NB4 (cell line): ENCODE measurements at regions not wholly inside any gene's neighbourhood (a gene's known extent, or its start where the extent isn't known, plus 50 kb on each side); places are given as distances from the start of the nearest gene placed in this dataset.

Experiments used
- DNase-seq: peaks from one replicate; pipeline ENCODE4 v3.0.0; 2010; ENCODE audit warnings: low read depth
- H3K4me3 ChIP-seq: one replicate; pipeline ENCODE4 v1.5.1; 2011; ENCODE audit warnings: mild to moderate bottlenecking, low read depth, low read length, moderate library complexity
- CTCF ChIP-seq: IDR thresholded peaks from one replicate; pipeline ENCODE4 v1.5.1; 2012; ENCODE audit warnings: low read depth, low read length
- MYC ChIP-seq: IDR thresholded peaks from 2 replicates; pipeline ENCODE4 v1.6.1; 2011; ENCODE audit warnings: low read depth, low read length
- POLR2A ChIP-seq: IDR thresholded peaks from 2 replicates; pipeline ENCODE4 v1.6.1; 2011; ENCODE audit warnings: mild to moderate bottlenecking; ENCODE audit not compliant: insufficient read length; ENCODE audit errors: extremely low read depth
- TF ChIP-seq, protein P1 (sequence below): IDR thresholded peaks from 2 replicates; pipeline ENCODE4 v1.6.1; 2011; ENCODE audit warnings: low read depth, low read length

DNA sequence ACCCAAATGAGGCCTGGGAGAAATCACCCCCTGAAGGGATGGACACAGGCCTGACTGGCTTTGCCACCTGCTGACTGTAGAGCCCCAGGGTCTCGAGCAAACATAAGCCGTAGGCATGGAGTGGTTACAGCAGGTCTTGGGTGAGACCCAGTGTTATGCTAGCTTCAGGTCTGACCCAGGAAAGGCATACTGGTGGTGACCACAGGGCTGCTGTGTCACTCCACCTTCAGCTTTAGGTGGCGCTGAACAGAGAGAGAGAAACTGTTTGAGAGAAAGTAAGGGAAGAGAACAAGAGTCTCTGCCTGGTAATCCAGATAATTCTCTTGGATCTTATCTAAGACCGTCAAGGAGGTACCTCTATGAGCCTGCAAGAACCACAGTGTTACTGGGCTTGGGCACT lies 1544.2 kb upstream of the TMEFF2 start:
- no peak for DNase-seq
- TF ChIP-seq CTCF: no peak
- no peak for TF ChIP-seq MYC
- TF ChIP-seq, protein P1, sequence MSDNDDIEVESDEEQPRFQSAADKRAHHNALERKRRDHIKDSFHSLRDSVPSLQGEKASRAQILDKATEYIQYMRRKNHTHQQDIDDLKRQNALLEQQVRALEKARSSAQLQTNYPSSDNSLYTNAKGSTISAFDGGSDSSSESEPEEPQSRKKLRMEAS: no peak
- no peak for TF ChIP-seq POLR2A
- H3K4me3 ChIP-seq: no peak overlapping the region

DNA sequence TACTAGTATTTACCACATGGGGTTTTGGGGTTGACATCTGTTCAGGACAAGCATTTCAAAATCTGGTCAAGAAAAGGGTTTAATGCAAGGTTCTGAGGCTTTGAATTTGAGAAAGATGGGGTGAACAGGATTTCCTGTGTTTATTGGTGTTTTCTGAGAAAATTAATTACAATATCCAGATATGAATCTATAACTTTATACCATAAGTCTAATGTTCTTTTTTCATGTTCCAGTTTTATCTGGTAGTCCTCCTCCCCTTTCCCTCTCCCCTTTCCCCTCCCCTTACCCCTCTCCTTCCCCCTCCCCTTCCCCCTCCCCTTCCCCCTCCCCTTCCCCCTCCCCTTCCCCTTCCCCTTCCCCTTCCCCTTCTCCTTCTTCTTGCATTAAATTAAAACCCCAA lies 1518.2 kb upstream of the TMEFF2 start:
- no peak for TF ChIP-seq MYC
- no peak for TF ChIP-seq CTCF
- TF ChIP-seq, protein P1: no peak
- TF ChIP-seq POLR2A: no peak
- no peak overlapping the region for H3K4me3 ChIP-seq
- DNase-seq: no peak

DNA sequence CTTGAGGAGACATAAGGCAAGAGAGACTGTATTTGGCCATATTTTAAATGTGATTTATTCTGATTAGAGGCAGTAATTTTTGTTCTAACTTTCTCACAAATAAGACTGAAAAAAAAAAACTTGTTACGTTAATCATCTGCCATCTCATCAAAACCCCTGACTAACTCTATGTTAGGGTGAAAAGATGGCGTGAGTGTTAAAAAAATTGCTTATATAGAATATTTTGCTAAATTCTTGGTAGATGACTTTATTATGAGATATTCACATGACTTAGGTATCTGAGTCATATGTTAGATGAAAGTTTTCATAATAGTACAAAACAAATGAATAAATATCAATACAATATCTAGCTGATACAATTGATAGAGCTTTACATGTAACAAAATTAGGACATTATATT lies 1508.7 kb upstream of the TMEFF2 start:
- TF ChIP-seq CTCF: no peak
- no peak for TF ChIP-seq POLR2A
- TF ChIP-seq, protein P1: no peak
- TF ChIP-seq MYC: no peak
- H3K4me3 ChIP-seq: no peak overlapping the region
- no peak for DNase-seq

DNA sequence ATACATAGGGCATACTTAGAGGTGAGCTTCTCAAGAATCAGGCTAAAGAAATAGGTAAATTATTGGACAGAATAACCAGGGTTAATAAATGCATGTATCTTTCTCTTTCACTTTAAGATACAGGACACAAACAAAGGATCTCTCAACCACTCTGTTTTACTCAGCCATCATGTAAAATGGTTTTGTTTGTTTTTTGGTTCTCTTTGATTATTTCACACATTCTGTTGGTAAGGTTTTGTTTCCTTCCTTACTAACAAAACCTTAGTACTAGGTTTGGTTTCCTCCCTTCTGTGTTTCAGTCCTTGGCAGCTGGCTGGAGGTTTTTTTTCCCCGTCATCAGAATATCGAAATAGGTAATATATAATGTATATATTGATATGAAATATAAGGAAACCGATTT lies 1506.8 kb upstream of the TMEFF2 start:
- no peak for DNase-seq
- H3K4me3 ChIP-seq: no peak overlapping the region
- no peak for TF ChIP-seq MYC
- TF ChIP-seq, protein P1: no peak
- TF ChIP-seq POLR2A: no peak
- TF ChIP-seq CTCF: no peak

- DNase-seq: peak; percentile 45
- TF ChIP-seq MYC (no peak), CTCF (peak; percentile 49)
- no peak overlapping the region for H3K4me3 ChIP-seq
Measured at GRCh38 chr2:193695367-193695766, 1500.6 kb upstream of the TMEFF2 start.

DNA sequence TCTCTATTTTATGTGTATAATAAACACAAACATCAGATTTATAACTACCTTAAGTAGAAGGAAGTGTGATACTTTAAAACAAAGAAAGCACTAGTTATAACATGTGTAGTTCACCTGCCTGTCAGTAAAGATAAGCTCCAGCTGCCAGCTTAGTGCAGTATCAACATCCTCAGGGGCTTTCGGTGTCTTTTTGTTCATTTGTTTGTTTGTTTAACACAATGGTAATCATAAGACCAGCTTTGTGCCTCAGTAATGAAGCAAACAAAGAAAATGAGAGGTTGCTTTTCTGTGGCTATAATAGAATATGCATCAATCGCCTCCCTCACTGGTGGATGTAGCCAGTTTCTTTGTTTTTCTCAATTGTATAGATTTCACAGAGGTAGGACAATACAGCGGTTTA lies 1499.0 kb upstream of the TMEFF2 start:
- TF ChIP-seq, protein P1: no peak
- no peak for TF ChIP-seq POLR2A
- no peak for TF ChIP-seq CTCF
- TF ChIP-seq MYC: no peak
- no peak overlapping the region for H3K4me3 ChIP-seq
- DNase-seq: no peak
